SK-N-SH (cell line): ENCODE measurements at regions not wholly inside any gene's neighbourhood (a gene's known extent, or its start where the extent isn't known, plus 50 kb on each side); places are given as distances from the start of the nearest gene placed in this dataset.

Source experiments
- CTCF ChIA-PET: fragments of 300-600, 350-600 bp; formaldehyde crosslinking; extraction: SDS; loops from one replicate; lab custom pipeline; 2021; lab: Yijun Ruan, JAX
- POLR2A ChIA-PET: fragments of 350-600 bp; sonication (Branson Sonifier 250); formaldehyde crosslinking; extraction: SDS; loops from one replicate; lab custom pipeline; 2020; ENCODE audit warnings: antibody characterized with exemption, inconsistent platforms; lab: Yijun Ruan, JAX
- DNase-seq: peaks from one replicate; pipeline ENCODE4 v3.0.0; 2012
- H2AFZ ChIP-seq: fragments of 200-600 bp; sonication (generic); 2 replicates; pipeline ENCODE4 v1.8.1; 2016; ENCODE audit warnings: antibody characterized with exemption, mild to moderate bottlenecking, low read depth
- H3F3A ChIP-seq: fragments of 200-600 bp; sonication (generic); replicated peaks from 2 replicates; pipeline ENCODE3; 2016; ENCODE audit warnings: antibody characterized with exemption, mild to moderate bottlenecking; ENCODE audit not compliant: insufficient read depth
- H3K27ac ChIP-seq, 2 experiments: fragments of 200-500 bp in 1 of 2; fragments of 200-600 bp in 1 of 2; sonication (Bioruptor generic) in 1 of 2; sonication (generic), shearing (Covaris generic) in 1 of 2; 2 replicates each; pipeline versions ENCODE4 v1.5.1 to v1.6.1; 2014 to 2016; ENCODE audit warnings: low read depth in 2 of 2, inconsistent platforms in 1 of 2, low read length in 1 of 2, mild to moderate bottlenecking in 1 of 2, mixed read lengths in 1 of 2
- H3K27me3 ChIP-seq: fragments of 200-600 bp; sonication (generic), shearing (Covaris generic); 2 replicates; pipeline ENCODE4 v1.6.1; 2016; ENCODE audit warnings: mixed run types; ENCODE audit not compliant: insufficient read depth
- H3K36me3 ChIP-seq, 2 experiments: fragments of 200-500 bp in 1 of 2; fragments of 200-600 bp in 1 of 2; sonication (Bioruptor generic) in 1 of 2; sonication (generic) in 1 of 2; replicated peaks in 1 of 2; 2 replicates each; pipeline versions ENCODE3 to v1.5.1; 2014 to 2016; ENCODE audit warnings: low read length in 1 of 2, mild to moderate bottlenecking in 1 of 2; ENCODE audit not compliant: insufficient read depth in 2 of 2, control insufficient read depth in 1 of 2
- H3K4me1 ChIP-seq, 2 experiments: fragments of 200-500 bp in 1 of 2; fragments of 200-600 bp in 1 of 2; sonication (Bioruptor generic) in 1 of 2; sonication (generic), shearing (Covaris generic) in 1 of 2; 2 replicates each; pipeline versions ENCODE4 v1.5.1 to v1.6.1; 2014 to 2016; ENCODE audit warnings: low read depth in 1 of 2, low read length in 1 of 2, mixed run types in 1 of 2; ENCODE audit not compliant: insufficient read depth in 2 of 2, control insufficient read depth in 1 of 2
- H3K4me2 ChIP-seq: fragments of 200-600 bp; sonication (generic), shearing (Covaris generic); 2 replicates; pipeline ENCODE4 v1.6.1; 2017; ENCODE audit warnings: mixed run types
- H3K4me3 ChIP-seq, 2 experiments: fragments of 200-500 bp in 1 of 2; fragments of 200-600 bp in 1 of 2; sonication (Bioruptor generic) in 1 of 2; sonication (generic), shearing (Covaris generic) in 1 of 2; 2 replicates each; pipeline versions ENCODE4 v1.5.1 to v1.8.1; 2014 to 2016; ENCODE audit warnings: low read depth in 2 of 2, inconsistent platforms in 1 of 2, low read length in 1 of 2, mild to moderate bottlenecking in 1 of 2, mixed read lengths in 1 of 2, moderate library complexity in 1 of 2
- H3K79me2 ChIP-seq: fragments of 200-600 bp; sonication (generic); 2 replicates; pipeline ENCODE4 v1.8.1; 2017; ENCODE audit warnings: mild to moderate bottlenecking; ENCODE audit not compliant: insufficient read depth
- H3K9ac ChIP-seq: fragments of 200-600 bp; sonication (generic); 2 replicates; pipeline ENCODE4 v1.6.1; 2017; ENCODE audit warnings: mixed run types
- H3K9me2 ChIP-seq: fragments of 200-600 bp; sonication (generic); 2 replicates; pipeline ENCODE4 v1.6.1; 2017; ENCODE audit warnings: mixed run types
- H3K9me3 ChIP-seq: fragments of 200-600 bp; sonication (generic); 2 replicates; pipeline ENCODE4 v1.6.1; 2017; ENCODE audit warnings: mixed run types, mild to moderate bottlenecking, moderate library complexity
- H4K20me1 ChIP-seq: fragments of 200-600 bp; sonication (generic); 2 replicates; pipeline ENCODE4 v1.6.1; 2017; ENCODE audit warnings: mild to moderate bottlenecking, mixed run types; ENCODE audit not compliant: insufficient read depth
- CHD2 ChIP-seq: fragments of 150-350 bp; IDR thresholded peaks from 2 replicates; pipeline ENCODE4 v1.6.1; 2018; ENCODE audit warnings: low read length; ENCODE audit not compliant: partially characterized antibody
- ELF1 ChIP-seq: IDR thresholded peaks from 2 replicates; pipeline ENCODE4 v1.4.0; 2012
- EZH2phosphoT487 ChIP-seq: fragments of 200-600 bp; sonication (generic); IDR thresholded peaks from 2 replicates; pipeline ENCODE4 v1.6.1; 2017; ENCODE audit warnings: low read depth, mixed run types, mild to moderate bottlenecking, antibody characterized with exemption, moderate library complexity, borderline replicate concordance
- FOSL2 ChIP-seq: IDR thresholded peaks from 2 replicates; pipeline ENCODE4 v1.4.0; 2012; ENCODE audit warnings: low read depth, mild to moderate bottlenecking, moderate library complexity, borderline replicate concordance
- FOXJ3 ChIP-seq: sonication (generic); formaldehyde crosslinking; IDR thresholded peaks from 2 replicates; pipeline ENCODE4 v1.5.1; 2020; ENCODE audit warnings: mild to moderate bottlenecking, missing genetic modification reagents
- GABPA ChIP-seq: IDR thresholded peaks from 2 replicates; pipeline ENCODE4 v1.4.0; 2012; ENCODE audit warnings: low read depth, mild to moderate bottlenecking
- MXI1 ChIP-seq: IDR thresholded peaks from 2 replicates; pipeline ENCODE4 v1.6.1; 2012; ENCODE audit warnings: mild to moderate bottlenecking, low read depth, low read length, improper control_type of control experiment
- NFIC ChIP-seq: IDR thresholded peaks from 2 replicates; pipeline ENCODE4 v1.4.0; 2012; ENCODE audit warnings: borderline replicate concordance
- NRF1 ChIP-seq: IDR thresholded peaks from 2 replicates; pipeline ENCODE4 v1.6.1; 2012; ENCODE audit warnings: low read depth, mild to moderate bottlenecking, low read length
- RFX5 ChIP-seq: IDR thresholded peaks from 2 replicates; pipeline ENCODE4 v1.6.1; 2012; ENCODE audit warnings: mild to moderate bottlenecking, improper control_type of control experiment, low read length
- RXRA ChIP-seq: IDR thresholded peaks from 2 replicates; pipeline ENCODE4 v1.4.0; 2012; ENCODE audit warnings: low read depth, mild to moderate bottlenecking, borderline replicate concordance
- SMC3 ChIP-seq: IDR thresholded peaks from 2 replicates; pipeline ENCODE4 v1.6.1; 2012; ENCODE audit warnings: low read depth, low read length, improper control_type of control experiment
- TCF12 ChIP-seq: IDR thresholded peaks from 2 replicates; pipeline ENCODE4 v1.4.0; 2012
- TEAD4 ChIP-seq: IDR thresholded peaks from 2 replicates; pipeline ENCODE4 v1.4.0; 2012; ENCODE audit warnings: mild to moderate bottlenecking, borderline replicate concordance; ENCODE audit not compliant: insufficient read depth
- WGBS: methylation state at CpG from one replicate; pipeline ENCODE4 v1.1.6; 2017; ENCODE audit warnings: low lambda C conversion rate; 5-methylcytosine and 5-hydroxymethylcytosine counted together
- TF ChIP-seq, protein P1 (sequence below): IDR thresholded peaks from 2 replicates; pipeline ENCODE4 v1.4.0; 2012; ENCODE audit warnings: low read depth, borderline replicate concordance
- TF ChIP-seq, protein P2 (sequence below): fragments of 150-350 bp; IDR thresholded peaks from 2 replicates; pipeline ENCODE4 v1.6.1; 2016; ENCODE audit warnings: mild to moderate bottlenecking, low read depth, low read length
- TF ChIP-seq, protein P3 (sequence below): fragments of 200-600 bp; sonication (generic); IDR thresholded peaks from 2 replicates; pipeline ENCODE4 v1.6.1; 2017; ENCODE audit warnings: antibody characterized with exemption, mild to moderate bottlenecking, moderate library complexity
- TF ChIP-seq, protein P4 (sequence below): IDR thresholded peaks from 2 replicates; pipeline ENCODE4 v1.4.0; 2012; ENCODE audit warnings: low read depth, borderline replicate concordance
- TF ChIP-seq, protein P5 (sequence below): IDR thresholded peaks from 2 replicates; pipeline ENCODE4 v1.4.0; 2012; ENCODE audit warnings: low read depth

DNA sequence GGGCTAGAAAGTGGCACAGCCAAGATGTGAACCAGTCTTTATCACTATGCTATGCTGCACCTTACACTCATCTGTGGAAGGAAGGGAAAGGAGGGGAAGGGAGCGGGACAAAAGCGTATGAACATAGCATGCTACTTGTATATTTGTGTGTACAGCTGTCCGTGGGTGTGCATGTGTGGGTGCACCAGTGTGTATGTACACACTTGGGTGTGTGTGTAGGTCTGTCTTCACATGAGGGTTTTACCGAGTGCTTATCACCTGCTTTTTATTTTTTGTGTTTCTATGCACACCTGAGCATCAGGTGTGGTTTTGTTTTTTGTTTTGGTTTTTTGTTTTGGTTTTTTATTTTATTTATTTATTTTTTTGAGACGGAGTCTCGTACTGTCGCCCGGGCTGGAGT lies 255.7 kb downstream of the RRAGC start:
- no peak for DNase-seq

More for the DNA sequence above, 255.7 kb downstream of the RRAGC start:
- Histone ChIP-seq H3K4me2 (no peak overlapping the region), H3K27me3 (no peaks in the 10 kb centered on the region), H4K20me1 (no peaks in the 10 kb centered on the region), H2AFZ (no peak overlapping the region), H3K79me2 (no peaks in the 10 kb centered on the region), H3K9me3 (no peaks in the 10 kb centered on the region), H3K4me3 (no peak overlapping the region), H3F3A (no peaks in the 10 kb centered on the region), H3K36me3 (no peaks in the 10 kb centered on the region), H3K4me1 (no peaks in the 10 kb centered on the region), H3K9me2 (no peaks in the 10 kb centered on the region), H3K27ac (no peak overlapping the region), H3K9ac (no peak overlapping the region)
- 44% methylated on average over 8 of the region's 8 CpGs for WGBS
- ChIA-PET POLR2A (no interaction called here), CTCF (no interaction called here)
- TF ChIP-seq GABPA (no peak), TCF12 (no peak), SMC3 (no peak), RFX5 (no peak), RXRA (no peak), EZH2phosphoT487 (no peak), TEAD4 (no peak), CHD2 (no peak), NFIC (no peak), FOXJ3 (no peak), MXI1 (no peak), NRF1 (no peak), FOSL2 (no peak), ELF1 (no peak)
- TF ChIP-seq, protein P1, sequence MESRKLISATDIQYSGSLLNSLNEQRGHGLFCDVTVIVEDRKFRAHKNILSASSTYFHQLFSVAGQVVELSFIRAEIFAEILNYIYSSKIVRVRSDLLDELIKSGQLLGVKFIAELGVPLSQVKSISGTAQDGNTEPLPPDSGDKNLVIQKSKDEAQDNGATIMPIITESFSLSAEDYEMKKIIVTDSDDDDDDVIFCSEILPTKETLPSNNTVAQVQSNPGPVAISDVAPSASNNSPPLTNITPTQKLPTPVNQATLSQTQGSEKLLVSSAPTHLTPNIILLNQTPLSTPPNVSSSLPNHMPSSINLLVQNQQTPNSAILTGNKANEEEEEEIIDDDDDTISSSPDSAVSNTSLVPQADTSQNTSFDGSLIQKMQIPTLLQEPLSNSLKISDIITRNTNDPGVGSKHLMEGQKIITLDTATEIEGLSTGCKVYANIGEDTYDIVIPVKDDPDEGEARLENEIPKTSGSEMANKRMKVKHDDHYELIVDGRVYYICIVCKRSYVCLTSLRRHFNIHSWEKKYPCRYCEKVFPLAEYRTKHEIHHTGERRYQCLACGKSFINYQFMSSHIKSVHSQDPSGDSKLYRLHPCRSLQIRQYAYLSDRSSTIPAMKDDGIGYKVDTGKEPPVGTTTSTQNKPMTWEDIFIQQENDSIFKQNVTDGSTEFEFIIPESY, result no peak
- TF ChIP-seq, protein P2, sequence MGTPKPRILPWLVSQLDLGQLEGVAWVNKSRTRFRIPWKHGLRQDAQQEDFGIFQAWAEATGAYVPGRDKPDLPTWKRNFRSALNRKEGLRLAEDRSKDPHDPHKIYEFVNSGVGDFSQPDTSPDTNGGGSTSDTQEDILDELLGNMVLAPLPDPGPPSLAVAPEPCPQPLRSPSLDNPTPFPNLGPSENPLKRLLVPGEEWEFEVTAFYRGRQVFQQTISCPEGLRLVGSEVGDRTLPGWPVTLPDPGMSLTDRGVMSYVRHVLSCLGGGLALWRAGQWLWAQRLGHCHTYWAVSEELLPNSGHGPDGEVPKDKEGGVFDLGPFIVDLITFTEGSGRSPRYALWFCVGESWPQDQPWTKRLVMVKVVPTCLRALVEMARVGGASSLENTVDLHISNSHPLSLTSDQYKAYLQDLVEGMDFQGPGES, result no peak
- TF ChIP-seq, protein P3, sequence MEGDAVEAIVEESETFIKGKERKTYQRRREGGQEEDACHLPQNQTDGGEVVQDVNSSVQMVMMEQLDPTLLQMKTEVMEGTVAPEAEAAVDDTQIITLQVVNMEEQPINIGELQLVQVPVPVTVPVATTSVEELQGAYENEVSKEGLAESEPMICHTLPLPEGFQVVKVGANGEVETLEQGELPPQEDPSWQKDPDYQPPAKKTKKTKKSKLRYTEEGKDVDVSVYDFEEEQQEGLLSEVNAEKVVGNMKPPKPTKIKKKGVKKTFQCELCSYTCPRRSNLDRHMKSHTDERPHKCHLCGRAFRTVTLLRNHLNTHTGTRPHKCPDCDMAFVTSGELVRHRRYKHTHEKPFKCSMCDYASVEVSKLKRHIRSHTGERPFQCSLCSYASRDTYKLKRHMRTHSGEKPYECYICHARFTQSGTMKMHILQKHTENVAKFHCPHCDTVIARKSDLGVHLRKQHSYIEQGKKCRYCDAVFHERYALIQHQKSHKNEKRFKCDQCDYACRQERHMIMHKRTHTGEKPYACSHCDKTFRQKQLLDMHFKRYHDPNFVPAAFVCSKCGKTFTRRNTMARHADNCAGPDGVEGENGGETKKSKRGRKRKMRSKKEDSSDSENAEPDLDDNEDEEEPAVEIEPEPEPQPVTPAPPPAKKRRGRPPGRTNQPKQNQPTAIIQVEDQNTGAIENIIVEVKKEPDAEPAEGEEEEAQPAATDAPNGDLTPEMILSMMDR, result no peak
- TF ChIP-seq, protein P4, sequence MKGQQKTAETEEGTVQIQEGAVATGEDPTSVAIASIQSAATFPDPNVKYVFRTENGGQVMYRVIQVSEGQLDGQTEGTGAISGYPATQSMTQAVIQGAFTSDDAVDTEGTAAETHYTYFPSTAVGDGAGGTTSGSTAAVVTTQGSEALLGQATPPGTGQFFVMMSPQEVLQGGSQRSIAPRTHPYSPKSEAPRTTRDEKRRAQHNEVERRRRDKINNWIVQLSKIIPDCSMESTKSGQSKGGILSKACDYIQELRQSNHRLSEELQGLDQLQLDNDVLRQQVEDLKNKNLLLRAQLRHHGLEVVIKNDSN, result no peak
- TF ChIP-seq, protein P5, sequence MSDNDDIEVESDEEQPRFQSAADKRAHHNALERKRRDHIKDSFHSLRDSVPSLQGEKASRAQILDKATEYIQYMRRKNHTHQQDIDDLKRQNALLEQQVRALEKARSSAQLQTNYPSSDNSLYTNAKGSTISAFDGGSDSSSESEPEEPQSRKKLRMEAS, result no peak
